H1 (cell line): ENCODE measurements at regions not wholly inside any gene's neighbourhood (a gene's known extent, or its start where the extent isn't known, plus 50 kb on each side); places are given as distances from the start of the nearest gene placed in this dataset.

Experiments
- ASH2L ChIP-seq: fragments of 200-600, 300-600 bp; sonication (generic); IDR thresholded peaks from one replicate; pipeline ENCODE4 v1.7.1; 2017; ENCODE audit warnings: low read length
- BCL11A ChIP-seq, 2 experiments: IDR thresholded peaks; one replicate each; pipeline ENCODE4 v1.6.1; 2011; ENCODE audit warnings: low read depth in 2 of 2, low read length in 2 of 2, mild to moderate bottlenecking in 2 of 2
- CTCF ChIP-seq, 3 experiments: IDR thresholded peaks; 1 replicate in 2 of 3; 2 replicates in 1 of 3; pipeline versions ENCODE4 v1.5.1 to v1.6.1; 2011; ENCODE audit warnings: low read length in 3 of 3, mild to moderate bottlenecking in 3 of 3, inconsistent platforms in 2 of 3, low read depth in 1 of 3, moderate library complexity in 1 of 3; ENCODE audit not compliant: insufficient read depth in 1 of 3; ENCODE audit errors: control extremely low read depth in 1 of 3
- POLR2A ChIP-seq, 2 experiments: IDR thresholded peaks; 1 replicate in 1 of 2; 2 replicates in 1 of 2; pipeline ENCODE4 v1.6.1; 2011; ENCODE audit warnings: low read depth in 2 of 2, low read length in 2 of 2, mild to moderate bottlenecking in 2 of 2; ENCODE audit errors: control extremely low read depth in 1 of 2
- TAF7 ChIP-seq: optimal IDR thresholded peaks from 2 replicates; pipeline ENCODE3; 2011; ENCODE audit warnings: low read depth, mild to moderate bottlenecking, inconsistent platforms, low read length, moderate library complexity, borderline replicate concordance
- ZNF274 ChIP-seq: IDR thresholded peaks from 2 replicates; pipeline ENCODE4 v1.7.0; 2012; ENCODE audit warnings: low read length, borderline replicate concordance; ENCODE audit errors: extremely low read depth

GRCh38 chr16:86984343-86984742, 332.8 kb downstream of the C16orf95 start:
- TF ChIP-seq ZNF274 (no peak), CTCF (IDR thresholded peaks at IDR 0.05; ENCODE audit: control extremely low read depth in 1 of 3, insufficient read depth in 1 of 3, low read depth in 1 of 3, low read length in 3 of 3) (no peak), ASH2L (no peak), POLR2A (IDR thresholded peaks at IDR 0.05; ENCODE audit: control extremely low read depth in 1 of 2, low read depth in 2 of 2, low read length in 2 of 2) (no peak), TAF7 (no peak), BCL11A (IDR thresholded peaks at IDR 0.05; ENCODE audit: low read depth in 2 of 2, low read length in 2 of 2) (no peak)
